ENCODE measurements at regions not wholly inside any gene's neighbourhood (a gene's known extent, or its start where the extent isn't known, plus 50 kb on each side); places are given as distances from the start of the nearest gene placed in this dataset.

DNA sequence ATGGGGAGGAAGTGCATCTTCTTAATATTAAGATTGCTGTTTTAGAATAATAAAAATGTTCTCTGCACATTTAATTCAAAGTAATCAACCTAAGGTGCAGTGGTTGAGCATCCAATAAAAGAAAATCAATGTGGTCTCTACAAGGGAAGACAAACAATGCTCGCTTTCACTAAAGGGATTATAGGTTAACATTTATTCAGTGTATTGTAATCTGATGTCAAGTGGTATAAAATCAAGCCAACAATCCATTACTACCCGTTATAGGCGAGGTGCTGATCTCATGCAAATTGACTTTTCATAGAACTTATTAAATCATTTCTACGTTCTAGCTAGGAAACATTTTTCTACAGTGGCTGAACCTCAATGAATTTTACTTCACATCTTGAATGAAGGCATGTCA is 773.9 kb downstream of the NR2F1-AS1 start:
- no peak for TF ChIP-seq JUNB (IDR thresholded peaks at IDR 0.05)
- no peak for TF ChIP-seq POLR2AphosphoS5 (IDR thresholded peaks at IDR 0.05; ENCODE audit: low read length)
- TF ChIP-seq, protein P1, sequence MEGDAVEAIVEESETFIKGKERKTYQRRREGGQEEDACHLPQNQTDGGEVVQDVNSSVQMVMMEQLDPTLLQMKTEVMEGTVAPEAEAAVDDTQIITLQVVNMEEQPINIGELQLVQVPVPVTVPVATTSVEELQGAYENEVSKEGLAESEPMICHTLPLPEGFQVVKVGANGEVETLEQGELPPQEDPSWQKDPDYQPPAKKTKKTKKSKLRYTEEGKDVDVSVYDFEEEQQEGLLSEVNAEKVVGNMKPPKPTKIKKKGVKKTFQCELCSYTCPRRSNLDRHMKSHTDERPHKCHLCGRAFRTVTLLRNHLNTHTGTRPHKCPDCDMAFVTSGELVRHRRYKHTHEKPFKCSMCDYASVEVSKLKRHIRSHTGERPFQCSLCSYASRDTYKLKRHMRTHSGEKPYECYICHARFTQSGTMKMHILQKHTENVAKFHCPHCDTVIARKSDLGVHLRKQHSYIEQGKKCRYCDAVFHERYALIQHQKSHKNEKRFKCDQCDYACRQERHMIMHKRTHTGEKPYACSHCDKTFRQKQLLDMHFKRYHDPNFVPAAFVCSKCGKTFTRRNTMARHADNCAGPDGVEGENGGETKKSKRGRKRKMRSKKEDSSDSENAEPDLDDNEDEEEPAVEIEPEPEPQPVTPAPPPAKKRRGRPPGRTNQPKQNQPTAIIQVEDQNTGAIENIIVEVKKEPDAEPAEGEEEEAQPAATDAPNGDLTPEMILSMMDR (IDR thresholded peaks at IDR 0.05 in 2 of 3, conservative IDR thresholded peaks at IDR 0.05 in 1 of 3; ENCODE audit: control insufficient read depth in 2 of 3, extremely low read depth in 1 of 3, insufficient read depth in 1 of 3, low read depth in 3 of 3, low read length in 3 of 3): no peak
- TF ChIP-seq TCF7 (IDR thresholded peaks at IDR 0.05; ENCODE audit: borderline replicate concordance): no peak
- no peak for TF ChIP-seq SUZ12 (IDR thresholded peaks at IDR 0.05; ENCODE audit: unreplicated experiment)
- TF ChIP-seq SIN3A (IDR thresholded peaks at IDR 0.05; ENCODE audit: low read depth, low read length): no peak
- TF ChIP-seq, protein P2, sequence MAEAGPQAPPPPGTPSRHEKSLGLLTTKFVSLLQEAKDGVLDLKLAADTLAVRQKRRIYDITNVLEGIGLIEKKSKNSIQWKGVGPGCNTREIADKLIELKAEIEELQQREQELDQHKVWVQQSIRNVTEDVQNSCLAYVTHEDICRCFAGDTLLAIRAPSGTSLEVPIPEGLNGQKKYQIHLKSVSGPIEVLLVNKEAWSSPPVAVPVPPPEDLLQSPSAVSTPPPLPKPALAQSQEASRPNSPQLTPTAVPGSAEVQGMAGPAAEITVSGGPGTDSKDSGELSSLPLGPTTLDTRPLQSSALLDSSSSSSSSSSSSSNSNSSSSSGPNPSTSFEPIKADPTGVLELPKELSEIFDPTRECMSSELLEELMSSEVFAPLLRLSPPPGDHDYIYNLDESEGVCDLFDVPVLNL (IDR thresholded peaks at IDR 0.05; ENCODE audit: low read depth, low read length): no peak
- TF ChIP-seq, protein P3, sequence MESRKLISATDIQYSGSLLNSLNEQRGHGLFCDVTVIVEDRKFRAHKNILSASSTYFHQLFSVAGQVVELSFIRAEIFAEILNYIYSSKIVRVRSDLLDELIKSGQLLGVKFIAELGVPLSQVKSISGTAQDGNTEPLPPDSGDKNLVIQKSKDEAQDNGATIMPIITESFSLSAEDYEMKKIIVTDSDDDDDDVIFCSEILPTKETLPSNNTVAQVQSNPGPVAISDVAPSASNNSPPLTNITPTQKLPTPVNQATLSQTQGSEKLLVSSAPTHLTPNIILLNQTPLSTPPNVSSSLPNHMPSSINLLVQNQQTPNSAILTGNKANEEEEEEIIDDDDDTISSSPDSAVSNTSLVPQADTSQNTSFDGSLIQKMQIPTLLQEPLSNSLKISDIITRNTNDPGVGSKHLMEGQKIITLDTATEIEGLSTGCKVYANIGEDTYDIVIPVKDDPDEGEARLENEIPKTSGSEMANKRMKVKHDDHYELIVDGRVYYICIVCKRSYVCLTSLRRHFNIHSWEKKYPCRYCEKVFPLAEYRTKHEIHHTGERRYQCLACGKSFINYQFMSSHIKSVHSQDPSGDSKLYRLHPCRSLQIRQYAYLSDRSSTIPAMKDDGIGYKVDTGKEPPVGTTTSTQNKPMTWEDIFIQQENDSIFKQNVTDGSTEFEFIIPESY (IDR thresholded peaks at IDR 0.05): no peak
- TF ChIP-seq EGR1 (IDR thresholded peaks at IDR 0.05; ENCODE audit: borderline replicate concordance in 1 of 2, low read depth in 2 of 2, low read length in 2 of 2): no peak

Measured in GM12878 (cell line).